CD14-positive monocyte (primary cell): ENCODE measurements at regions not wholly inside any gene's neighbourhood (a gene's known extent, or its start where the extent isn't known, plus 50 kb on each side); places are given as distances from the start of the nearest gene placed in this dataset.

Experiments
- DNase-seq, 3 donors: peaks; one replicate each; pipeline ENCODE4 v3.0.0-alpha.2; 2011 to 2022
- H2AFZ ChIP-seq: 2 replicates; pipeline ENCODE4 v1.6.0; 2012; ENCODE audit warnings: mild to moderate bottlenecking, low read depth, low read length, inconsistent platforms; ENCODE audit not compliant: insufficient read depth, poor library complexity, severe bottlenecking
- H3K27ac ChIP-seq, 2 donors: 1 replicate in 1 of 2; 2 replicates in 1 of 2; pipeline ENCODE4 v1.5.1; 2012 to 2013; ENCODE audit warnings: low read length in 2 of 2, control low read depth in 1 of 2, inconsistent platforms in 1 of 2, low read depth in 1 of 2, mild to moderate bottlenecking in 1 of 2
- H3K27me3 ChIP-seq, 2 donors: one replicate each; pipeline versions ENCODE4 v1.6.0 to v1.6.1; 2011 to 2013; ENCODE audit warnings: low read length in 2 of 2; ENCODE audit not compliant: control insufficient read depth in 2 of 2, insufficient read depth in 2 of 2
- H3K36me3 ChIP-seq, 2 donors: replicated peaks in 1 of 2; 1 replicate in 1 of 2; 2 replicates in 1 of 2; pipeline versions ENCODE4 v1.5.1 to v1.6.1; 2012 to 2013; ENCODE audit warnings: low read length in 2 of 2, control low read depth in 1 of 2, inconsistent platforms in 1 of 2, mild to moderate bottlenecking in 1 of 2; ENCODE audit not compliant: insufficient read depth in 2 of 2, control insufficient read depth in 1 of 2
- H3K4me1 ChIP-seq, 2 donors: 1 replicate in 1 of 2; 2 replicates in 1 of 2; pipeline versions ENCODE4 v1.5.1 to v1.6.1; 2012 to 2013; ENCODE audit warnings: low read length in 2 of 2, control low read depth in 1 of 2, inconsistent platforms in 1 of 2, mild to moderate bottlenecking in 1 of 2, moderate library complexity in 1 of 2; ENCODE audit not compliant: insufficient read depth in 2 of 2, control insufficient read depth in 1 of 2
- H3K4me2 ChIP-seq: replicated peaks from 2 replicates; pipeline ENCODE3; 2012; ENCODE audit warnings: low read length, moderate library complexity, mild to moderate bottlenecking; ENCODE audit not compliant: poor library complexity, severe bottlenecking; ENCODE audit errors: extremely low read depth
- H3K4me3 ChIP-seq, 3 experiments: fragments of 200-600 bp in 1 of 3; sonication (generic) in 1 of 3; replicated peaks in 1 of 3; 1 replicate in 2 of 3; 2 replicates in 1 of 3; pipeline ENCODE4 v1.5.1; 2011 to 2013; ENCODE audit warnings: low read length in 3 of 3, mild to moderate bottlenecking in 3 of 3, control low read depth in 2 of 3, low read depth in 2 of 3, inconsistent platforms in 1 of 3, moderate library complexity in 1 of 3
- H3K79me2 ChIP-seq: 2 replicates; pipeline ENCODE4 v1.6.0; 2012; ENCODE audit warnings: mild to moderate bottlenecking, control low read depth, inconsistent platforms, low read length, moderate library complexity; ENCODE audit not compliant: insufficient read depth
- H3K9ac ChIP-seq: 2 replicates; pipeline ENCODE4 v1.6.0; 2017; ENCODE audit warnings: low read length, mild to moderate bottlenecking; ENCODE audit not compliant: insufficient read depth, poor library complexity, severe bottlenecking
- H3K9me3 ChIP-seq, 2 donors: replicated peaks in 1 of 2; 1 replicate in 1 of 2; 2 replicates in 1 of 2; pipeline versions ENCODE4 v1.5.1 to v1.6.1; 2012 to 2013; ENCODE audit warnings: low read length in 2 of 2, control low read depth in 1 of 2; ENCODE audit not compliant: control insufficient read depth in 1 of 2, insufficient read depth in 1 of 2
- H4K20me1 ChIP-seq: 2 replicates; pipeline ENCODE4 v1.6.0; 2012; ENCODE audit warnings: mild to moderate bottlenecking, low read length, control low read depth, moderate library complexity; ENCODE audit not compliant: insufficient read depth
- H3K27ac Mint-ChIP-seq, 7 donors: one replicate each; pipeline ENCODE4 v1.8.0; 2020; ENCODE audit warnings: mild to moderate bottlenecking in 7 of 7, mixed read lengths in 7 of 7, moderate library complexity in 6 of 7, inconsistent platforms in 2 of 7
- H3K27me3 Mint-ChIP-seq, 3 donors: one replicate each; pipeline ENCODE4 v1.8.0; 2021 to 2022; ENCODE audit warnings: low read depth in 3 of 3, mild to moderate bottlenecking in 3 of 3, mixed read lengths in 3 of 3, moderate library complexity in 3 of 3, inconsistent platforms in 1 of 3
- H3K36me3 Mint-ChIP-seq, 2 donors: one replicate each; pipeline ENCODE4 v1.8.0; 2020; ENCODE audit warnings: mixed read lengths in 2 of 2, inconsistent platforms in 1 of 2, mild to moderate bottlenecking in 1 of 2
- H3K4me1 Mint-ChIP-seq: one replicate; pipeline ENCODE4 v1.8.0; 2020; ENCODE audit warnings: mild to moderate bottlenecking, mixed read lengths
- H3K4me3 Mint-ChIP-seq, 2 donors: one replicate each; pipeline ENCODE4 v1.8.0; 2020; ENCODE audit warnings: mild to moderate bottlenecking in 2 of 2, mixed read lengths in 2 of 2, moderate library complexity in 1 of 2
- H3K9me3 Mint-ChIP-seq, 7 donors: one replicate each; pipeline ENCODE4 v1.8.0; 2020 to 2022; ENCODE audit warnings: mixed read lengths in 7 of 7, mild to moderate bottlenecking in 6 of 7, moderate library complexity in 6 of 7, inconsistent platforms in 2 of 7
- CTCF ChIP-seq: fragments of 200-600 bp; IDR thresholded peaks from one replicate; pipeline ENCODE4 v1.8.0; 2022; ENCODE audit warnings: antibody characterized with exemption, mild to moderate bottlenecking
- WGBS: methylation state at CpG from one replicate; pipeline ENCODE4 v1.1.5; 2013; ENCODE audit warnings: missing lambda C conversion rate; ENCODE audit not compliant: insufficient coverage; 5-methylcytosine and 5-hydroxymethylcytosine counted together
- intact Hi-C, 2 donors: fragments of 100-400 bp; cut with micrococcal nuclease; formaldehyde crosslinking; loops; one replicate each; pipeline versions ENCODE4 v1.15.0 to v1.15.1; 2023

GRCh38 chr15:98190914-98191313 lies 230.4 kb downstream of the ARRDC4 start:
- no peak for TF ChIP-seq CTCF
- no peaks in the 10 kb centered on the region for H3K4me1 Mint-ChIP-seq

GRCh38 chr15:98195796-98196195 lies 235.3 kb downstream of the ARRDC4 start:
- H3K9me3 ChIP-seq = no peaks in the 10 kb centered on the region
- Mint-ChIP-seq H3K27ac (no peak overlapping the region), H3K9me3 (peaks cover 0 to 4% (median 0%) of the 10 kb centered on the region in 7 donors), H3K4me3 (no peak overlapping the region), H3K4me1 (no peaks in the 10 kb centered on the region), H3K27me3 (peaks cover 4 to 7% (median 5%) of the 10 kb centered on the region in 3 donors), H3K36me3 (no peaks in the 10 kb centered on the region)
- no peak for TF ChIP-seq CTCF
- intact Hi-C loops = no loop called here
- WGBS = 100% methylated on average over 1 of the region's 3 CpGs
- H3K36me3 ChIP-seq = no peaks in the 10 kb centered on the region
- H3K9ac ChIP-seq = no peak overlapping the region
- no peak overlapping the region for H3K4me2 ChIP-seq
- DNase-seq = no peak
- H3K4me3 ChIP-seq = no peak overlapping the region
- H3K79me2 ChIP-seq = no peaks in the 10 kb centered on the region
- H3K27ac ChIP-seq = no peak overlapping the region
- no peaks in the 10 kb centered on the region for H3K27me3 ChIP-seq
- no peaks in the 10 kb centered on the region for H4K20me1 ChIP-seq
- H3K4me1 ChIP-seq = no peaks in the 10 kb centered on the region
- no peak overlapping the region for H2AFZ ChIP-seq

More at GRCh38 chr15:98190914-98191313, 230.4 kb downstream of the ARRDC4 start:
- no peak overlapping the region for H3K4me3 Mint-ChIP-seq
- Histone ChIP-seq H3K27ac (no peak overlapping the region), H2AFZ (no peak overlapping the region), H3K4me3 (no peak overlapping the region), H3K9ac (no peak overlapping the region), H3K27me3 (peaks cover 0 to 2% of the 10 kb centered on the region in 2 donors), H4K20me1 (no peaks in the 10 kb centered on the region), H3K4me1 (no peaks in the 10 kb centered on the region), H3K9me3 (no peaks in the 10 kb centered on the region), H3K36me3 (no peaks in the 10 kb centered on the region), H3K79me2 (no peaks in the 10 kb centered on the region), H3K4me2 (no peak overlapping the region)
- WGBS = 80% methylated on average over 1 of the region's 2 CpGs
- H3K36me3 Mint-ChIP-seq = no peaks in the 10 kb centered on the region
- intact Hi-C loops = no loop called here
- no peak overlapping the region for H3K27ac Mint-ChIP-seq
- DNase-seq = no peak
- H3K27me3 Mint-ChIP-seq = peaks cover 2 to 10% (median 7%) of the 10 kb centered on the region in 3 donors
- peaks cover 0 to 2% (median 0%) of the 10 kb centered on the region in 7 donors for H3K9me3 Mint-ChIP-seq
